T-helper 1 cell treated with Interleukin-12 subunit alpha and Interleukin-12 subunit beta and Interleukin-4 antibody, amounts not matched to agents 30 ng/mL and 1 ng/mL, for 36 hours (primary cell): ENCODE measurements at regions not wholly inside any gene's neighbourhood (a gene's known extent, or its start where the extent isn't known, plus 50 kb on each side); places are given as distances from the start of the nearest gene placed in this dataset.

Experiments
- intact Hi-C: fragments of 100-400 bp; cut with micrococcal nuclease; formaldehyde crosslinking; loops from one replicate; pipeline ENCODE4 v1.15.1; 2024

GRCh38 chr2:103942199-103942598 is 911.7 kb upstream of the POU3F3 start:
- intact Hi-C loops: no loop called here

- intact Hi-C loops: no loop called here
These were observed 908.8 kb upstream of the POU3F3 start for GRCh38 chr2:103945083-103945482.

GRCh38 chr2:103959174-103960128 is 894.5 kb upstream of the POU3F3 start:
- intact Hi-C loops: no loop called here

- intact Hi-C loops: no loop called here
These were observed 893.8 kb upstream of the POU3F3 start for GRCh38 chr2:103960129-103960513.

- intact Hi-C loops: no loop called here
These were observed 893.0 kb upstream of the POU3F3 start for GRCh38 chr2:103960951-103961350.

GRCh38 chr2:103961862-103962261 is 892.1 kb upstream of the POU3F3 start:
- intact Hi-C loops: no loop called here

GRCh38 chr2:103962670-103963069 is 891.2 kb upstream of the POU3F3 start:
- intact Hi-C loops: no loop called here

GRCh38 chr2:103963146-103963725 is 890.7 kb upstream of the POU3F3 start:
- intact Hi-C loops: no loop called here

- intact Hi-C loops: no loop called here
These were observed 876.7 kb upstream of the POU3F3 start for GRCh38 chr2:103977241-103977640.

GRCh38 chr2:103977668-103978067 is 876.2 kb upstream of the POU3F3 start:
- intact Hi-C loops: no loop called here

- intact Hi-C loops: no loop called here
These were observed 873.5 kb upstream of the POU3F3 start for GRCh38 chr2:103980401-103980800.

GRCh38 chr2:103982691-103983090 is 871.2 kb upstream of the POU3F3 start:
- intact Hi-C loops: no loop called here

GRCh38 chr2:103986001-103986400 is 867.9 kb upstream of the POU3F3 start:
- intact Hi-C loops: no loop called here

GRCh38 chr2:103991591-103991990 is 862.3 kb upstream of the POU3F3 start:
- intact Hi-C loops: no loop called here

GRCh38 chr2:104004821-104005220 is 849.1 kb upstream of the POU3F3 start:
- intact Hi-C loops: no loop called here

GRCh38 chr2:104016801-104017200 is 837.1 kb upstream of the POU3F3 start:
- intact Hi-C loops: no loop called here

- intact Hi-C loops: no loop called here
These were observed 830.6 kb upstream of the POU3F3 start for GRCh38 chr2:104023306-104023705.

- intact Hi-C loops: no loop called here
These were observed 830.1 kb upstream of the POU3F3 start for GRCh38 chr2:104023765-104024164.

- intact Hi-C loops: no loop called here
These were observed 828.6 kb upstream of the POU3F3 start for GRCh38 chr2:104025295-104025694.

GRCh38 chr2:104026725-104027124 is 827.2 kb upstream of the POU3F3 start:
- intact Hi-C loops: no loop called here

GRCh38 chr2:104027321-104027720 is 826.6 kb upstream of the POU3F3 start:
- intact Hi-C loops: no loop called here

GRCh38 chr2:104028061-104028460 is 825.9 kb upstream of the POU3F3 start:
- intact Hi-C loops: no loop called here

- intact Hi-C loops: no loop called here
These were observed 820.5 kb upstream of the POU3F3 start for GRCh38 chr2:104033399-104033798.
